HG03521 (cell line): ENCODE measurements at regions not wholly inside any gene's neighbourhood (a gene's known extent, or its start where the extent isn't known, plus 50 kb on each side); places are given as distances from the start of the nearest gene placed in this dataset.

Source experiments
- ATAC-seq: cut with Tn5 transposase; IDR thresholded peaks from one replicate; pipeline ENCODE4 v1.9.1; 2021; ENCODE audit warnings: mild to moderate bottlenecking, moderate library complexity; ENCODE audit not compliant: unreplicated experiment

DNA sequence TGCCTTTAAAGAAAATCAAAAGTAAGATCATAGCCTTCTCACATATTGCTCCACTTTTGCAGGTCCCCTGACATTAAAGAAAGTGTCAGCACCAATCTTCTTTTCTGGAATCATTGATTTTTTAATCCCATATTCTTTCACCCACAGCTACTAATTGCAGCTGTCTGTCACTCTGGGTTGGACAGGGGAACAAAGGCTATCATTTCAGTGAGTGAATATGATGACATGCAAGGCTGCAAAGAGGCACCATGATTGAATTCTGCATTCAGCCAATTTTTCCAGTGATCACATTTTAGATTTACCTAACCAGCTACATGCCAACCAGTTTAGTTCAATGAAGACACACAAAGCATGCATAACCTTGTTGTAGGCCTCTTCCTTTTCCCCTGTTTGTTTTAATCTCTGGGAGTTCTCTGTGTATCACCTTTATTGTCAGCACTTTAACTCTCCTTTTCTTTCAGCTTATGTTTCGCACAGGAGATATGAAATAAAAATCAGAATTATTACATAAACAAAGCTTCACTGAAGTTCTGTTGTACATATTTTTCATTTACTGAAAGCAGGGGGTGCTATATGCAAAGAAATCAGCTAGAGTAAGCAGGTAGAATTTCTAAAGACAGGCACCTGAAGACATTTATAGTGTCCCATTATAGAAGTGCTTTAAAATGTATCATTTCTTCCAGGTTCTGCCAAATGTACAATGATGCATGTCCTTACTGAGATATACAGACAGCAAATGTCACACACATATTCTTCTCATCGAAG lies 584.8 kb downstream of the PLA2G4A start:
- no peak for ATAC-seq

DNA sequence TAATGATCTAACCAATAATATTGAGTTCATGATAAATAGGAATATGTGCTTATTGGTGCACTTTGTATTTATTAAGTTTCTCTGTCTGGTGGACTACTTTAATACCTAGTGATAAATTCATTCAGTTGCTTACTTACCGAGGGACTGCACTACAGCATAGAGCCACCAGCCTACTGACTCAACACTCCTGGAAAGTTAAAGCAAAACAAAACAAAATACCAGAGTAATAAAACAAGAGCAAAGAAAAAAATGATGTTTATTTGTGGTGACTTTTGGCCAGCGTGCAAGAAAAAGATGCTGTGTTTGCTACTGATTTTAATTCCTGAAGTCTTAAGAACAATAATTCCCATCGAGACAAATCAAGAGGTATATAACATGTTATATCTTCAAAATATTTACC lies 586.3 kb downstream of the PLA2G4A start:
- no peak for ATAC-seq

DNA sequence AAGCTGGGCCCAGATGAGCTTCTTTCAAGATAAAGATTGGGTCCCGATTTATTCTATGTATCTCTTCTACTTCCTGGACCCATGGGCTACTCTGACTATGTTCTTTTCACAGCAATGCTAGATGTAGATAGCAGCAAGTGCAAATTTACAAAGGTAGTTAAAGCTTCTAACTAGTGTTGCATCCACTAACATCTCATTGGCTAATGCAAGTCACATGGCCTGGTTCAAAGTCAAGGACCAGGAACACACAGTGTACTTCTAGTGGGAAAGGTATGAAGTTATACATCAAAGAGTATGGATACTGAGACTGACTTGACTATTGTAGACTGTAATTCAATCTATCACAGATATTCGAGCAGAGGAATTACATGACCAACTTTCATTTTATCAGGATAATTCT lies 588.8 kb downstream of the PLA2G4A start:
- ATAC-seq, result no peak

DNA sequence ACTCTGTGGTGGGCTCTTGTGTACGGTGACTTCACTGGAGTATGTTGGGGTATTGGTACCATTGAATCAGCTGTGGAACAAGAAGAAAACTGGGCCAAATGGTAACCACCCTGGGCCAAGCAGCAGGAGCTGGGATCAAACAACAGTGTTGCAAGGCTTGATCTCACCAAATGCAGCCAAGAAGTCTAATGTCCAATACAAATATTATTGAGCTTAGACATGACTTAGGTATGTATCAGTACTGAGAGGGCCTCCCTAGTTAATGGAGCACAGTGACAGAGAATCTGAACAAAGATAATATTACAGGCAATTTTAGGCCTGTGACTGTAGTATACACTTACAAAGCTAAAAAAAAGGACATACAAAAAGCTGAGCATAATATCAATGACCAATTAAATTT lies 604.8 kb downstream of the PLA2G4A start:
- ATAC-seq, result no peak

DNA sequence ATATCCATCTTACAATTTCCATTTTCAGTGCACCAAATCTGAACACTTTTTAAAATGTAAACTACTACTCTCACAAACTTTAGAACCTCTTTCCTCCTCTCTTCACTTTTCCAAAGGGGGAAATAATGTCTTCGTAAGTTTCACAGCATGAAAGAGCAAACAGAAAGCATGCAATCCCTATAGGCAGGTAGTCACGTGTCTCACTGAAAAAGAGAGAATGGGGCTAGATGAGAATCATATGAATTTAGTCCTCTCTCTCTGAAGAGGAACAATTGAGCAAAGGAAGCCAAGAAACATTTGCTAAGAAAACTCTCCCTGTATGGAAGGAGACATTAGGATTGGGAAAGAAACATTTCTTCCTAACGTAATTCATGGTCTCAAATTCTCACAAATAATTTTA lies 613.9 kb downstream of the PLA2G4A start:
- ATAC-seq, result no peak

DNA sequence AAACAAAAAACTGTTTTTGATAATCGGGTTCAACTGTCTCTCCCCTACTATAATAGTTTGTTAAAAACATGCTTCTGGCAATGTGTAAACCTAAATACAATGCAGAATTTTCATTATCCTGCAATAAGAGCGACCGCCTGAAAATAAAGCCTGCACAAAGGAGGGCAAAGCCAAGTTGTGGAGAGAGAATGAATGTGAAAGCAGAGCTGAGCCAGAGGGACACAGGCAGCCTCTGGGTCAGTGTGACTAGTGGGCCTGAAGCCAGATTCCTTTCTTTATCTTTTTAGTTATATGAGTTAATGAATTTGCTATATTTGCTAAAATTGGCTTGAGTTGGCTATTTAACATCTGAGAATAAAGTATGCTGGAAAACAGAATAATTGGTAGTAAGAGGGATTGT lies 615.2 kb downstream of the PLA2G4A start:
- ATAC-seq, result no peak

DNA sequence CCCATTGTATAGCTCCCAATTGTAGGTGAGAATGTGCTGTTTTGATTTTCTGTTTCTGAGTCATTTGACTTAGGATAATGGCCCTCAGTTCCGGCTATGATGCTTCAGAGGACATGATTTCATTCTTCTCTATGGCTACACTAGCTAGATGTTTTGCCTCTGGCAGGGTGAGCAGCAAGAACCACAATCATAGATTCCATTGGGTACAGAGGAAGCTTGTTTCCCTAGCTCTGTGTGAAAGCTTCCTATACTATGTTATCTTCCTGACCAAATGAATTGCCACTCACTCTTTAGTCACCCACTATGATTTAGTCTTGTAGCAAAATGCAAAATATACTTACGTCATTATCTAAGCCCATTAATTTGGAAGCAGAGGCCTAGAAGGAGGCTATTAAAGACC lies 616.3 kb downstream of the PLA2G4A start:
- no peak for ATAC-seq

DNA sequence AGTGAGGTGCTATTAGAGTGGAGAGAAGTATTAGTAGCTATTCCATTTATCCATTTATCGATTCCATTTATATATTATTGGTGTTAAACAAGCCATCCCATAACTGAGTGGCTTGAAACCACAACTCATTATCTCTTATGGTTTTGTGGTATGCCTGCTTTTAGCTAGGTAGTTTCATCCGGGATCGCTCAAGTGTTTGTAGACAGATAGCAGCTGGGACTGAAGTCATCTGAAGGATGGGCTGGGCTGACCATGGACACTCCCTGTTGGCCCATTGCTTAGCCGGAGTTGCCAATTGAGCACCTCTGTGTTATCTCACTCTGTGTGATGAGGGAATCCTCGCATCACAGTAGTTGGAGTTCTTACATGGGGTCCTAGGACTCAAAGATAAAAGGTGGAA lies 622.5 kb downstream of the PLA2G4A start:
- ATAC-seq, result no peak

DNA sequence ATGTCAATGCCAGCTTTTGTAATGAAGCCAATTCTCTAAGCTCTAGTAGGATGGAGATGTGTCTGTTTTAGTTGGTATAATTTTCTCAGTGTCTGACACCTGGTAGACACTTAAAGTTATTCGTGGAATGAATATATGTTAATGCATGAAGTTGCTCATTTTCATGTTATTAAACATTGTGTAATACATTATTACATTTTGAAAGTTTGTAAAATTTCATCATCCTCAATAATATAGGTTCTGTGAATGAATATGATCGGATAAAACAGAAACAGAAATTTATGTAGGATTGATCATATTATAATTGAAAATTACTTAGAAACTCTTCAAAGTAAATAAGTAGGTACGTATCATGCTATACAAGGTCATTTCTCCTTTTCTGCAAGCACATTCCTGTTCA lies 625.3 kb downstream of the PLA2G4A start:
- no peak for ATAC-seq

DNA sequence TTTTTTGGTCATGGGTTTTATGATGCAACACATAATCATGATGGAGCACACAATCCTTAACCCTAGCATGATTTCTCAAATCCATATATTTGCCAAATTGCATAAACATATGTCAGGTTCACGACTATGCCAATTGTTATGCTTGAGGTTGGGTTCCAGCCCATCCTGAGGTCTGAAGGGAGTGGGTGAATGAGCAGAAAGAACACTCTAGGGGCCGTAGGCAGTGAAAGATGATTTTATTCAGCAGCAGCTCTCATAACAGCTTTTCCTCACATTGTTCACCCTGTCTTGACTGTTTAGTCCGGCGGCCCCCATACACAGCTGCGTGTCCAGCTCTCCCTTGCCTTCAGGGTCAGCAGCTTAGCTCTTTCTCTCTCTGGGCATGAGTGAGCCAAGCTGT lies 627.7 kb downstream of the PLA2G4A start:
- ATAC-seq, result no peak

DNA sequence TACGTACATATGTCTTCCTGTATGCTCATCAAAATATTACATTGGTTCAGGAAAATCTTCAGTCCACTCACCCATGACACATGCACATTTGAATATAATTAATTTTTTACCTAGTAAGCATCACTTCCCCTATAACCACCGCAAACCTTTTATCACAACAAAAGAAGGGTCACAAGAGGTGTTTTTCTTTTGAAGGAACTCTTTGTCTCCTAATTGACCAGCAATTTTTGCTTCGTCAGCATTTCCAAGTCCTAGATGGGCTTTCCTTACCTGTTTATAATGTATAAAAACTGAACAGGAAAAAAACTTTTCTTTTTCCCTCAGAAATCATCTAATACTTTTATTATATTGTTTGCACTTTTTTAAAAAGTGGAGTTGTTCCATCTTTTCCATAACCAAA lies 631.3 kb downstream of the PLA2G4A start:
- no peak for ATAC-seq

DNA sequence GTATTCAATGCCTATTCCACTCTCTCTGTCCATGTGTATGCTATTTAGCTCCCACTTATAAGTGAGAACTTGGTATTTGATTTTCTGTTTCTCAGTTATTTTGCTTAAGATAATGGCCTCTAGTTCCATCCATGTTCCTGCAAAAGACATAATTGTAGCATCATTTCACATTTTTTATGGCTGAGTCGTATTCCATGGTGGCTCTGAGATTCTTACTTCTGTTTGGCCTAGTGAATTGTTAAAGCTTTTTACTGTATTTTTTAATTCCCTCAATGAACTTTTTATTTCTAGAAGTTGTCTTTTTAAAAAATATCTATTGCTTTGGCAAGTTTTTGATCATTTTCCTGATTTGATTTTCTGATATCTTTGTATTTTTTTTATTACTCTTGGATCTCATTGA lies 635.6 kb downstream of the PLA2G4A start:
- ATAC-seq, result no peak

DNA sequence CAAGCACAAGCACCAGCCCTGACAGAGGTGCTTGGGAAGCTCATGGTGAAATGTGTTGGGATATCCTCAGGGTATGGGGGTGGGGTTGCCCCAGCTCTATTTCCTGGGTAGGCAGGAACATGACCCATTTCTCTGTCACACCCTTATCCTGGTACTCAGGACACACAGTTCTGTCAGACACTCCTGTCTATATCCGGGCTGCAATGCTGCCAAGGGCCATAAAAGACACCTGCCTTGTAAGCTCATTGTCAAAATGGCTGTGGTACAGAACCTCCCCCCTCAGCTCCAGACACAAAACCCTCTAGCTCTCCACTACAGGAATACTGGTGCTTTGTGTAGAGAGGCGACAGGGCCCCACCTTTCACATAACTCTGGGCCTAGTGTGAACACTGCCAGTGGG lies 636.7 kb downstream of the PLA2G4A start:
- ATAC-seq, result no peak

DNA sequence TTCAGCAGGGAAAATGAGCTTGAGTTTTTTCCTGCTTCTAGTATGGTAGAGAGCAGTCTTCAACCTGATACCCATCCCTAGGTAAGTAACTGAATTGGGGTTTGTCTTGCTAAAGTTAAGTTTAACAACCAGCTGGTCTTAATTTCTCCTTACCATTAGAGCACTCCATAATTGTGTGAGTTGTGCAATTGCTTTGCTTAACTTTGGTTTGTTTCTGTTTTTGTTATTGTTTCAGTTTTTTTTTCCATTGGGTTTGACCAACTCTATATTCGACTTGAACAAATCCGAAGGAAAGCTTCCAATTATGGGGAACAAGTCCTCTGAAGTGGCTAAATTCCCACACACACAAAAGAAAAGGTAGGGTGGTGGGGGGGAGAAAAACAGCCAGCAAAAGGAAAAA lies 641.1 kb downstream of the PLA2G4A start:
- ATAC-seq, result no peak

DNA sequence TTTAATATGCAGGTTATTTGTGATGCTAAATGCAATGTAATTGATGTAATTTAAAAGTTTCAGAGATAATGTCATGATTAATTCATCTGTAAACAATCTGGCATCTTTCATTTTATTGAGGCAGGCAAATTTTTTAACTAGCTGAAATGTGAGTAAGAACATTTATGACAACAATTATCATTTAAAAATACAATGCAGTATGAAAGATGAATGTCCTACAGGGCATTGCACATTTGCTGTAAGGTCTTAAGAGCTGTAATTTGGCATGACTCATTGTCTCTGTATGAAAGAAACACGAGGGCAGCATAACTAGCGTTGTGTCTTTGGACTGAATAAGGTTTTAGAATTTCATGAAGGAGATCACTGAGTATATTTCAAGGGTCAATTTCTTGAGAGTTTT lies 642.8 kb downstream of the PLA2G4A start:
- ATAC-seq, result no peak

DNA sequence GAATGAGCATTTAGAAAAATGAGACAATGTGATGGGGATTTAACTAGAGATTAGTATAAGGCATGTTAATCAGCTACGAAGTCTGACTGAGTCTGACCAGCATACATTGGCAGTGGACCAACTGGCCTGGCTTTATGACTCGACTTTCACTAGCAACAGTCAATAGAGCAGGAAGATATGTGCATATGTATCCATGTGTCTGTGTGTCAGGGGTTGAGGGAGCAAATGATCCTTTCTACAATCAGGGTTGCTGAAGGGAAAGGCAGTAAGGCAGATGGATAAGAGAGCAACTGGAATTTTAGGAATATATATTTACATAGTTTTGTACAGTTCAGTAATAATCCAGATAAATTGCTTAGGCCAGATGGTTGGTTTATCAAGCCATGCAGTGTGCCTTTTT lies 645.6 kb downstream of the PLA2G4A start:
- ATAC-seq, result no peak

DNA sequence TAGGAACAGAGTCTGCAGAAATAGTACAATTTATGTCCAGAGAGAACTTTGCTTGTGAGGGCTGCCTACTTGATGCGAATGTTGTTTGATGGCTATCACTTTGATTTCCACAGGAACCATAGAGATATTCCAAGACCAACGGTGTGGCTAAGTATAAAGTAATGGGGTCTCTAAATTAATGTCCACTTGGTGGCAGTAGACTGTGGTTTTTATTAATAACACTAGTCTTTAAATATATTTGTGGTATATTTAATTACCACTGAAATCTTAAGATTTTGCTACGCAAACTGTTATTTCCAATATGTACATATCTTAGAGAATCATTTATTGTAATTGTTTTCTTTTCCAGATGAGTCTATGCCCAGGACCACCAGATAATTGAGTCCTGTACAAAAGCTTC lies 647.9 kb downstream of the PLA2G4A start:
- ATAC-seq, result no peak

DNA sequence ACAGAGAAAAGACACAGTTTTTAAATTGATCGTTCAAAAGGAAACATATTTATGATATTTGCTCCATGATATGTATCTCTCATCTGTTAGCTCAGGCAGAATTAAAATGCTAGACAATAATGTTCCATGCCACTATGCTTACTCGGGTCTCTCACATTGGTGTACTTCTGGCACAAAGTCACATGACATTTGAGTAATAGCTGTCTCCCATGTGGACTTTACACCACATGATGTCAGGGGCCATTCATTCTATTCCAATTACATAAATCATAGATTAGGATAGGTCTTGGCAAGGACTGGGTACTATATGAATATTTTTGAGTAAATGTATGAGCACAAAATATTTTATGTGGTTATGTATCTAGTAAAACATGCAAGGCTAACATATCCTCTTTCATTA lies 648.4 kb downstream of the PLA2G4A start:
- ATAC-seq, result no peak

DNA sequence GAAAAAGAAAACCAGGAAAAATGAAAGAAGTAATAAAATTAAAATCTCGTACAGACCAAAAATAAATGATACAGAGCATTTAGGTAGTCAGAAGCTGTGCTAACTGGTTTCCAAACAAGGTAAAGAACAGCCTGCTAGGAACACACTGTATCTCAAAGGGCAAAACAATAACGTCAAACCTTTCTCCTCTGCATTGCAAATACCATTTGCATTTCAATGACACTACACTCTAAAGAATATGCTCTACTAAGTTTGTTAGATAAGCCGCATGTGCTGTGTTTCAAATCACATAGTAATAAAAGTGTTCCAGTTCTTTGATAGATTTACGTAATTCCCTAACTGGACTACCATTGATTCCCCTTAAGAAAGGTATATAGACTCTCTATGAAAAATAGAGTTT lies 648.8 kb downstream of the PLA2G4A start:
- no peak for ATAC-seq

DNA sequence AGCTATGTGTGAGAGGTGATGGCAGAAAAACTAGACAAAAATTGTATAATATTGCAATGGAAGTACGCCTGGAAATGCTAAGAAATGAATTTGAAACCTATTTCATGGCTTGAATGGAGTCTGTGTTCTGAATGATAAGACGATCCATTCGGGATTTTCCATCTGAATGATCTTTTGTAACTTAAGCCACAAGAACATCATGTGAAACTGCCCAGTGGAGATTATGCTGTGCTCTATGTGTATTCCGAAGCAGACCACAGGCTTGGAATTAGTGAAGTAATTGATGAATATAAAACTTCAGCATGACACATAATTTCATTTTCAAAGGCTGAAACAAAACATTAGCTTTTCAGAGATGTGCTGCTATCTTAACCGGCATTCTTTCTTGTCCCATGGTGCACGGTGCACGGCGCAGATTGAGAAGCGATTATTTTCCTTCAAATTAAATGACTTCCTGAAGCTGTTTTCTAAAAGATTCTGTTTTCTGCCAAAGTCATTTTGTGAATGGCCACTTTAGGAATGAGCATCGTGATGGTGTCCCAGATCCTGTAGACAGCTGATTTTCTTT lies 652.9 kb downstream of the PLA2G4A start:
- ATAC-seq, result no peak

DNA sequence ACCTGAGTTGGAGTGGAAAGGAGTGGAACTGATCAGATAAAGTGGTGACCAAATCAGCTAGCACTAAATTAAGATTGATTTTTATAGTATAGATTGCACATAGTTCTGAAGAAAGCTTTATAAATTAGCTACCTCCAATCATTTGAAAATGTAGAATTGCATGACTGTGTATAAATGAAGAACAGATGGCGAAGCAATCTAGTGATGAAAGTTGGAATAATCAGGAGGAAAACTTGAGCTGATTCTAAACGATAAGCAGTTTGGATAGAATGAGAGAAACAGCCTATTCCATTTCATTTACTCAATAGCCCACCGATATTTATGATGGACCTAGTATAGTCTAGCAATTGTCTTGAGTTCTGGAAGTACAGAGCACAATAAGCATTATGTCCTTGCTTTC lies 661.5 kb downstream of the PLA2G4A start:
- ATAC-seq, result no peak

DNA sequence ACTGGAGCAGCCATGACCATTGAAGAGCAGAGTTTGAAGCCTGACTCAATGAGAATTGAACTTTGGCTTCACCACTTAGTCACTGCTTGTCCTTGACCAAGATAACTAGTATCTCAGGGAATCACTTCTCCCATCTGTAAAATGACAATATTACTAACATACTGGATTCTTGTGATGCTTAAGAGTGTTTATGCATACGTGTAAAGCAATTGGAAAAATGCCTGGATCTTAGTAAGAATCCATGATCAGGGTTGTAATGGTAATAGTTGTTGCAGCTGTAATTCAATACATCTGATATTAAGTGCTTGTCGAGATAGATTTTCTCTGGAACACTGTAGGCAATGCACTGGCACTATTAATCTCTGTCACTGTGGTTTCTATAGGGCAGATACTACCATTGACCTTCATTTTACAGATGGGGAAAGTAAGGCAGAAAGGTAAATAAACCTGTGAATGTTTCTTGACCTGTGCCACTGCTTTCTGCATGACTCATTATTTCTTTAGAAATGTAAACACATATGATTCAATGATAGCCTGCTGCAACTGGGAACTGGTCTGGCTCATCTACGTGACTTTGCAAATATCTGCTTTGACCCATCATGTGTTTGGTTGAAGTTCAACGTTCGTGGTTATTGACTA lies 662.5 kb downstream of the PLA2G4A start:
- ATAC-seq, result no peak

DNA sequence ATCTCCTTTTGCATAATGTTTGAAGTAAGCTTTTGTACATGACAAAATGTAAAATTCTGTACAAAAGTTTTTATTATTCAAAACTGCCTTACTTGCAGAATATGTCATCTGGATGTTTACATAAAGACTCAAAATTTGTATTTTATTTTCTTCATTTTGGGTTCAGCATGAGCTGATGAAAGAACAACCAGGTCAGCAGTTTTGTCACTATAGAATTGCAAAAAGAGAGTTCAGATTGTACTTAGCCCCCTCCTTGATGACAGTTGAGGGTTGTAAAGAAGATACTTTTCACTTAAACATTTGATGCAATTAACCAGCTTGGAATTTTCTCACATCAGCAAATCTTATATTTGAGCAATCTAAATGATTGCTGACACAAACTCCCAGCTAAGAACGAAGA lies 669.3 kb downstream of the PLA2G4A start:
- ATAC-seq, result no peak
